Left kidney (tissue), 1 donor: ENCODE measurements at regions not wholly inside any gene's neighbourhood (a gene's known extent, or its start where the extent isn't known, plus 50 kb on each side); places are given as distances from the start of the nearest gene placed in this dataset.

Source experiments
- DNase-seq: peaks from one replicate; pipeline ENCODE4 v3.0.0-alpha.2; 2013

GRCh38 chr16:79929260-79929965, 328.9 kb upstream of the MAF start:
- no peak for DNase-seq

- no peak for DNase-seq
Measured at GRCh38 chr16:79928142-79928873, 327.8 kb upstream of the MAF start.

DNA sequence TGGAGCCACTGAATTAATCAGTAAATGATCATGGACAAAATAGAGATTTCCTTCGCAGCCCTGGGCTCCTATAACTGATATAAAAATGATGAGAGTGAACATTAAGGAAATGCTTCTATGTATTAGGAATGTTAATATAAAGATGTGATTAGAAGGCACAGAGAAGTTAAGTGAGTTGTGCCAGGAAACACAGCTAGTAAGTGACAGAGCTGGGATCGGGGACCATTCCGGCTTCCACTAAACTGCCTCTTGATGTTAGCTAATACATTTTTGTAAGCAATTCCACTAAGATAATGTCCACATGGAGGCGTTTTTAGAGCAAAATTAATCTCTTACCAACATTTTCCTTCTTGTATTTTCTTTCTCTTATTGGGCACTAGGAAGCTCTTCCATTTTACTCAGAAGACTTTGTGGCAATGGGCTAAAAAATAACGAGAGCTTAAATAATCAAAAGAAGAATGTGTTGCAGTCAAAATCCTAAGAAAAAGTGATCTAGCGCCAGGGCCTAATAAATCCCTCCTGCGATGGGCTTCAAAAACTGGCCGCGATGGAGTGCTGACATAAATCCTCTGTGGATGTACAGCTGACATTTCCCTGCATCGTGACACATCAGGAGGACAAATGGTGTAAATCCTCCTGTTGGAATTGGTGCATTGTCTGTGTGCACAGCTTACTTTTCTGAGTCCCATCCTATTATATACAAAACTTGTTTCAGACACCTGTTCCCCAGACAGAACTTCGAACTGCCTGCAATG, 326.1 kb upstream of the MAF start:
- DNase-seq = no peak

- no peak for DNase-seq
Measured at GRCh38 chr16:79923431-79923830, 322.9 kb upstream of the MAF start.

DNA sequence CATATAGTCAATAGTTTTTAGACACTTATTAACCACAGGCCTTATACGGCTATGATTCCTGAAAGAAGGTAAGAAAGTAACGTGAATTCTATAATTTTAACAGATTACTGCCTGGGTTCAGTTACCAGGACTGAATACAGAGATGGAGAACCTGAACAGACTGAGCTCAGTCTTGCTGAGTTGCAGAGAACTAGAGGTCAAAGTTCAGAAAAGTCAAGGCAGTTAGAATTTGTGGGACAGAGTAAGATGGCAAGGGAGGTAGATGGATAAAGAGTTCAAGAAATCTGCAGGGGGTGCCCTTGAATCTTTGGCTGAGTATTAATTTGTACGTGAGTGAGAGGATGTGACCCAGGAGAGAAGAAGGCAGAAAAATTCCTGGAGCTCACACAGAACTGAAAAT, 320.1 kb upstream of the MAF start:
- DNase-seq = no peak

DNA sequence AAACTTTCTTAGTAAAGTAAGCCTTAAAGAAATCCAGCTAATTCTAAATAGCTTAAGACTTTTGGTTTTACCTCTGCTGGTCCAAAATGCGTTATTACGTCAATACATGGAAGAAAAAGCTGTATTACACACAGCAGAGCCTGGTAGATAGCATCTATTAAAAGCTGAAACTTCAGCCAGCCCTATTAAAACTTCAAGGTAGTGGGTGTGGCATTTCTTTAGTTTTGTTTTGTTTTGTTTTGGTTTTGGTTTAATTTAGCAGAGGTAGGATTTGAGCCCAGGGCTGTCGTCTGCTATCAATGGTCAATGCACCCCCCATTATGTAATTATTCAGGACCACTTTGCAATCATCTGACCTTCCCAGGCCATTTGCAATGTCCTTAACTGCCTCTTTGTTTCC, 318.4 kb upstream of the MAF start:
- DNase-seq = no peak

DNA sequence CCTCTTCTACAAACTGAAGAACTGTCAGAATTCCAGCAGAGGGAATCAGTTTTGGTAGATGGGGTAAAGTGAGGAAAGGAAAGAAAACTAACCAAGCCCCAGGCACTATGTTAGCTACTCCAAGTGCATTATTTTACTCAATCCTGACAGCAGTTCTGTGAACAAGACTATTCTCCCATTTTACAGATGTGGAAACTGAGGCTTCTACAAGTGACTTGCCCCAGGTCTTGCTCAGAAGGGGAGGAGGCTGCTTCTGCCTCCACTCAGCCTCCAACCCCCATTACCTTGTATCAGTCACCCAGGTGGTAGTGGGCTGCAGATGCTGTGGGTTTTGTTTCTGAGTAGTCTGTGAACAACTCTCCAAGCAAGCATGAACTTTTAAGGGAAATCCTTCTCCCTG, 315.2 kb upstream of the MAF start:
- no peak for DNase-seq

GRCh38 chr16:79914961-79915720, 314.6 kb upstream of the MAF start:
- no peak for DNase-seq

- DNase-seq = no peak
Measured at GRCh38 chr16:79912592-79913310, 312.2 kb upstream of the MAF start.

DNA sequence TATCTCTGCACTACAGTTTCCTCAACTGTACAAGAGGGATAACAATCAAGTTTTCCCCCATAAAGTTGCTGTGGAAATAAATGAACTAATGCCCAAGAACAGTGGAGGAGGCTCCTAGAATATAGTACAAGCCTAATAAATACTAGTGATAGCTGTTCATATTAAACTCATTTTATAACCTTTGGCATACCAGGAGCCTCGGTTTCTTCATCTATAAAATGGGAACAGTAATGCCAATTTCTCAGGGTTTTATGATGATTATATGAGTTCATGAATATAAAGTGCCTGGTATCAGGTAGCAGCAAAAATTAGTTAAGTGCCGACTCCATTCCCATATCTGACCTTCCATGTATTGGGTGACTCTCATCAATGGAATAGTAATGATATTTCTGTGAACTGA, 311.1 kb upstream of the MAF start:
- no peak for DNase-seq

DNA sequence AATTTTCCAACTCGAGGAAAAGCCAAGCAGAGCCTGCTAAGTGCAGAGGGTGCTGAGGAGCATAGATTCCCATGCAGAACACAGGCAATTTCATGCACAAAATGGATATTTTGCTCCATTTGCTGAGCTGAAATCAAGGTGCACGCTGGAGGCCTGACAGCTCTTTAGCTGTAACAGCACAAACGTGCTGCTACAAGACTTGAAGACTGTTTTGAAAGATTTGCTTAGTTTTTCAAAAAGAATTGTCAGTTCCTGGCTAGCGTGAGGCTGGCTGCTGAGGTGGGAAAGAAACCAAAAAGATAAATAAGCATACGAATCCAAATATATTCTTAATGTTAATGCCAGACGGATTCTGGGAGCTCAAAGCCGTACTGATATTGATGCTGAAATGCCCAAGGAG, 309.0 kb upstream of the MAF start:
- no peak for DNase-seq

DNA sequence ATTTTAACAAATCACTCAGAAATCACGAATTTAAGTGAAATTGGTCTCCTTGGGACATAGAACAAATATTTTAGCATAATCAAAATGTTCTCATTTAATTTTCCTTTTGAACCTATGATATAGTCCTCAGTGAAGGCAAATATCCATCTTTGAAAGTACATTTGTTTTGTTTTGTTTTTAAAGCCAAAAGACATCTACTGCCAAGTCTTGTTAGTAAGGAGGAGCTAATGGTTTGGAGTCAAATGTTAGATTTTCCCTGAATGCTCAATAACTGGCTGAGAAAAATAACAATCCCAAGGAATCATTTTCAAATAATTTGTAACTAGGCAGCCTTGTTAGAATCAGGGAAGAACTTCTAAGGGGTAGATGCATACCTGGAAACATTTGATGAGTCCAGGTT, 302.9 kb upstream of the MAF start:
- DNase-seq = no peak

DNA sequence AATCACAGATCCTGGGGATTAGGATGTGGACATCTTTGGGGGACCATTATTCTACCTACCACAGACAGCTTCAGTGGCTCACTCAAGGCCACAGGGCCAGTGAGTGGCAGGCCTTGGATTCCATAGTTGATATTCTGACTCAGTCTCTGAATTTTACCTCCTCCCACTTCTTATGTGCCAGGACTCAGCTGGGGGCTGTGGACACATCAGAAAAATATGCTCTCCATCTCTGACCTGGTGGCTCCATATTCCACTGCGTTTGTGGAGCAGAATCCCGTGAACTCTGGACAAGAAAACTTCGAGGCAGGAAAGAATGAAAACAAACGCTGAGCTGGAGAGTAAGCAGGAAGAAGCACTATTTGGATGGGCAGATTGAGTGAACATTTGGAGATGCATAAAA, 301.8 kb upstream of the MAF start:
- no peak for DNase-seq

DNA sequence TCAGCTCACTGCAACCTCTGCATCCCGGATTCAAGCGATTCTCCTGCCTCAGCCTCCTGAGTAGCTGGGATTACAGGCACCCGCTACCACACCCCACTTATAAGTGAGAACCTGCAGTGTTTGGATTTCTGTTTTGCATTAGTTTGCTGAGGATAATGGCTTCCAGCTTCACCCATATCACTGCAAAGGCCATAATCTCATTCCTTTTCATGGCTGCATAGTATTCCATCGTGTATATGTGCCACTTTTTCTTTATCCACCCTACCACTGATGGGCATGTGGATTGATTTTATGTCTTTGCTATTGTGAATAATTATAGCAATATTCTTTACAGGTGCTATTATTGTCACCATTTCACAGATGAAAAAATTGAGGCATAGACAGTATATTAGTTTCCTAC, 301.0 kb upstream of the MAF start:
- DNase-seq = no peak

GRCh38 chr16:79899716-79900115, 299.2 kb upstream of the MAF start:
- DNase-seq = no peak

DNA sequence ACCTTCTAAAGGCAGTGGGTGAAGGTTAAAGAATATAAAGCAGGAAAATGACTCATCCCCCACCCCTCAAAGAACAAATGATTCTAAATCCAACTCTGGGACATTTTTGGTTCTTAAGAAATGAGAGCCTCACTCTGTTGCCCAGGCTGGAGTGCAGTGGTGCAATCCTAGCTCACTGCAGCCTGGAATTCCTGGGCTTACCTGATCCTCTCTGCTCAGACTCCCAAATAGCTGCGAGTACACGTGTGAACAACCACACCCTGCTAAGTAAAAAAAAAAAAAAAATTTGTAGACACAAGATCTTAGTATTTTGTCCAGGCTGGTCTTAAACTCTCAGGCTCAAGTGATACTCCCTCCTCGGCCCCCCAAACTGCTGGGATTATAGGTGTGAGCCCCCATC, 298.8 kb upstream of the MAF start:
- no peak for DNase-seq

DNA sequence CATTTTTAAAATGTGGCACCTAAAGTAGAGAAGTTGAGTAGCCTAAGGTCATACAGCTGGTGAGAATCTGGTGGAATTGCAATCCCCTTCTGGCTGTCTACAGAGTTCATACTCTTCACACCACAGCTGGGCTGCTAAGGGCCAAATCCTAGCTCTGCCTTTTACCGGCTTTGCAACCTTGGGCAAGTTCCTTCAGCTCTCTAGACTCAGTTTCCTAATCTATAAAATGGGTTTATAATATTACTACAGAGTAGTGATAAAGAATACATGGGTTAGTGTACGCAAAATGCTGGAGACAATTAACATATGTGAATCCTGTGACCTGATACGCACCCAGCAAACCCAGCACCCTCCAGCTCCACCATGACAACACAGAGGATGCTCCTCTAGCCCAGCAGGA, 298.2 kb upstream of the MAF start:
- DNase-seq = no peak

DNA sequence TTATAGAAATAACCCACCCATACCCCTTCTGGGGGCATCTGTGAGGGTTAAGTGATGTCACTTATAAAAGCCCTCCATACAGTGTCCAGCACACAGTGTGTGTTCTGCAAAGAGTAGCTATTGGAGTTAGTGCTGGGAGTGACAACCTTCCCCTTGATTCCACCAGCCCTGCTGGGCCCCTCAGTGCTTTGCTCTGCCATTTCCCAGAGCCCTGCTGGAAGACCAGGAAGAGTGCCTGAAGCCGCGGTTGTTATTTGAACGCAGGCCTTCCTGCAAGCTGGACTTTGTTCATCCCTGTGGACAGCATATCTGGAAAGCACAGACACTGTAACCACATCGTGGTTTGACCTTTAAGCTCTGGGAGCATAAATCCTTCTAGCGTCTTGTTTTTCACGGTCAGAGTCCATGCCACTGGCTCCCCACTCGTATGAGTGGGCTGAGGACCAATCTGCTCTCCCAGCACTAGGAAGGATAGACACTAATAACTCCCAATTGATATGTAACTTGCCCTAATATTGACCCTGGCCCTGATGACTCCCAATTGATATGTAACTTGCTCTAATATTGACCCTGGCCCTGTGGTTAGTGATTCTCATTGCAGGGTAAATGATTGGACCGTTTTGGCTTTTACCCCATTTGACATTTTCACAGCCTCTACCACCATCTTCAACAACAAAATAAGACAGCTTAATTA, 297.1 kb upstream of the MAF start:
- DNase-seq = peak; percentile 7

DNA sequence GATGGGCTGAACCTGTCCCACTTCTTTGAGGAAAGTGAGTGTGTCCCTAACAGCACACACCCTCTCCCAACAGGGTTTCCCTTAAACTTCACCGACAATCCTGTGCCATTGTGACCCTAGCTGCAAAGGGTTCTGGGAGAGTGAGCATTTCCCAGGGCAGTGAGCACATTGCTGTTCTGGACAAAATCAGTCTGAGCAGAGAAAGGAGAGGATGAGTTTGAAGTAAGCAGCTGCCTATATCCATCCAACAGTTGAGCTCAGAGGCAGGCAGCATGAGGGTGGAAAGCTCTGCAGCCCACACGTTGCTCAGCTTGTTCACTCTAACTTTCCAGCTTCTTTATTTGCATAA, 296.5 kb upstream of the MAF start:
- no peak for DNase-seq

DNA sequence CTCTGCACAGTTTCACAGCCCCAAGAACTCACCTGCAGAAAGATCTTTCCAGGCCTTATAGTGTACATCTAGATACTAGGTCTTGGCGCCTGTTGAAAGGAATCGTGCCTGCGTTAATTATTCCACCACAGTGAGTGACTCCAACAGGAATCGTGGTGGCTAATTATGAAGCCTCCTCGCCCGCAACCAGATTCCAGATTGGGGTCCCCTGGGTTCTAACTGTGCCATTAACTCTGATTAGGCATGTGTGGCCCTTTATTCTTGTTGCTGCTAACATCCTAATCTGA, 295.3 kb upstream of the MAF start:
- DNase-seq = no peak

DNA sequence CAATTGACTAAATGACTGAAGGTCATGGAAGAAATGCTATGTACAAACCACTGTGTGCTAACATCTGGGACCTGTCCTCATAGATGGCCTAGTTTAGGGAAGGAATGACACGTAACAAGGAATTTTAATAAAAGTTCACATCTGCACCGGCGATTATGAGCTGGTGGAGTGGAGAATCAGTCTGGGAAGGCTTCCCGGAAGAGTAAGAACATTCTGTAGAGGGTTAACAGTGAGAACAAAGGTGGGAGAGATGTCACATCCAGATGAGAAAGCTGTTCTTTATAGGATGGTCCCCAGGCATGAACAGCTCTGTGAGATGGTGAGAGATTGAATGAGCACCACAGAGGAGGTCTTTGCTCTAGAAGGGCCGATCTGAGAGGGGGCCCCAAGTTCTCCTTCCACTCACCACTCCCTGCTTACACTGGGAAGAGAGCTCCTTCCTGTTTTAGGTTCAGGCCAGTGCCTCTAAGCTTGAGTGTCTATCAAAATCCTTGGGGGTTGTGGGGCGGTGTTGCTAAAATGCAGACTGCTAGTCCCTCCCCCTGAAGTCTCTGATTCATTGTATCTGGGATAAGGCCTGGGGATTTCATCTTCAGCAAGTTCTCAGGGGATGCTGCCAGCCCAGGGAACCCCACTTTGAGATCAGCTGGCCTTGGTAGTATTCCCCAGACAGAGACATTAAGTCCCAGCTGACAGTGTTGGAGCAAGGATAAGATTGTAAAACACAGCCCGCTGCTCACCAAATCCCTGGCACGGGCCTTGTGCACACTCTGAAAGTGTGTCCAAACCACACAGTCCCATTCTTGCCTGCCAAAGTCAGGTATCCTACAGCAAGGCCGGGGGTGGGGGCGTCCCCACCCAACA, 294.7 kb upstream of the MAF start:
- no peak for DNase-seq
